A673 (cell line): ENCODE measurements at regions not wholly inside any gene's neighbourhood (a gene's known extent, or its start where the extent isn't known, plus 50 kb on each side); places are given as distances from the start of the nearest gene placed in this dataset.

Experiments used
- BruUV-seq: library from RNA; stranded (reverse); fragments of 400-500 nt; replicated peaks from 2 replicates; lab custom pipeline; 2021; lab: Mats Ljungman, UMichigan
- CTCF ChIA-PET: fragments of 300-600 bp; sonication (Branson Sonifier 250); formaldehyde crosslinking; loops from one replicate; lab custom pipeline; 2022; ENCODE audit warnings: antibody characterized with exemption; lab: Charles Lee
- POLR2A ChIA-PET: fragments of 300-600 bp; sonication (Branson Sonifier 250); formaldehyde crosslinking; loops from one replicate; lab custom pipeline; 2022; ENCODE audit warnings: antibody characterized with exemption; ENCODE audit not compliant: low non-redundant PET; lab: Charles Lee
- DNase-seq: peaks from one replicate; pipeline ENCODE4 v3.0.0-alpha.2; 2015; ENCODE audit warnings: low spot score
- H3K27ac ChIP-seq: fragments of 200-600 bp; sonication (generic); 2 replicates; pipeline ENCODE4 v1.5.1; 2016; ENCODE audit warnings: mixed run types, low read depth, mild to moderate bottlenecking, mixed read lengths, antibody characterized with exemption, low read length; ENCODE audit not compliant: poor library complexity, severe bottlenecking
- H3K27me3 ChIP-seq: fragments of 200-600 bp; sonication (generic); replicated peaks from 2 replicates; pipeline ENCODE4 v1.6.1; 2017; ENCODE audit warnings: mixed run types, low read depth, mild to moderate bottlenecking, mixed read lengths, antibody characterized with exemption, low read length; ENCODE audit not compliant: insufficient read depth, poor library complexity
- H3K36me3 ChIP-seq: fragments of 200-600 bp; sonication (generic); 2 replicates; pipeline ENCODE4 v1.6.1; 2016; ENCODE audit warnings: mixed run types, mild to moderate bottlenecking, mixed read lengths, antibody characterized with exemption, low read length; ENCODE audit not compliant: insufficient read depth, poor library complexity, severe bottlenecking
- H3K4me1 ChIP-seq: fragments of 200-600 bp; sonication (generic); 2 replicates; pipeline ENCODE4 v1.6.1; 2017; ENCODE audit warnings: mixed run types, mild to moderate bottlenecking, mixed read lengths, antibody characterized with exemption, low read length; ENCODE audit not compliant: insufficient read depth, poor library complexity, severe bottlenecking
- H3K4me3 ChIP-seq: fragments of 200-600 bp; sonication (generic); 2 replicates; pipeline ENCODE4 v1.5.1; 2016; ENCODE audit warnings: low read depth, mixed run types, mild to moderate bottlenecking, mixed read lengths, low read length; ENCODE audit not compliant: poor library complexity, severe bottlenecking
- H3K9me3 ChIP-seq: fragments of 200-600 bp; sonication (generic); 2 replicates; pipeline ENCODE4 v1.6.1; 2016; ENCODE audit warnings: mixed run types, low read depth, mild to moderate bottlenecking, mixed read lengths, antibody characterized with exemption, low read length; ENCODE audit not compliant: poor library complexity, severe bottlenecking
- CTCF ChIP-seq: fragments of 300-800, 200-600 bp; sonication (generic); conservative IDR thresholded peaks from 2 replicates; pipeline ENCODE4 v1.5.1; 2017; ENCODE audit warnings: low read depth, mild to moderate bottlenecking, antibody characterized with exemption, low read length, moderate library complexity, mixed read lengths
- EZH2 ChIP-seq: fragments of 200-600 bp; sonication (generic); IDR thresholded peaks from 2 replicates; pipeline ENCODE4 v1.6.1; 2017; ENCODE audit warnings: borderline replicate concordance, low read depth, mild to moderate bottlenecking, mixed read lengths, antibody characterized with exemption, low read length; ENCODE audit not compliant: poor library complexity, severe bottlenecking
- intact Hi-C: fragments of 100-400 bp; cut with micrococcal nuclease; formaldehyde crosslinking; loops from one replicate; pipeline ENCODE4 v1.10.0; 2022; ENCODE audit not compliant: unreplicated experiment

DNA sequence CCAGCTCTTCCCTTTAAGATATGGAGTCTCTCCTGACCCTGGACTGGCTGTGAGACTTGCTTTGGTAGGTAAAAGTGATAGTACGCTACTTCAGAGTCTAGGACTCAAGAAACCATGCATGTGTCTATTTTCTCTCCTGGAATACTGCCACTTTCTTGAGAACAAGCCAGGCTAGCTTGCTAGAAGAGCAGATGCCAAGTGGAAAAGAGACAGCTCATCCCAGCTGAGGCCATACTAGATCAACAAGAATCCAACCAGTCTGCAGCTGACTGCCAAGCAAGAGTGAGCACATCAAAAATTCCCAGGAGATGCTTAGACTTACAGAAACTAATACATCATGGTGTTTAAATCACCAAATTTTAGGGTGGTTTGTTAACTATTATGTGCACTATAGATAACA, 208.3 kb upstream of the RBMS3 start:
- no TSS peak for BruUV-seq
- no peaks in the 10 kb centered on the region for H3K27me3 ChIP-seq
- no peaks in the 10 kb centered on the region for H3K9me3 ChIP-seq
- no peaks in the 10 kb centered on the region for H3K36me3 ChIP-seq
- intact Hi-C loops = no loop called here
- ChIA-PET POLR2A (no interaction called here), CTCF (no interaction called here)
- TF ChIP-seq EZH2 = no peak
- no peak for TF ChIP-seq CTCF
- H3K4me1 ChIP-seq = no peaks in the 10 kb centered on the region
- no peak overlapping the region for H3K27ac ChIP-seq
- H3K4me3 ChIP-seq = no peak overlapping the region
- no peak for DNase-seq

GRCh38 chr3:29077356-29077755, 203.5 kb upstream of the RBMS3 start:
- no TSS peak for BruUV-seq
- intact Hi-C loops = no loop called here
- peaks cover 6% of the 10 kb centered on the region for H3K27me3 ChIP-seq
- no peak overlapping the region for H3K4me3 ChIP-seq
- POLR2A ChIA-PET = no interaction called here
- H3K4me1 ChIP-seq = no peaks in the 10 kb centered on the region
- TF ChIP-seq EZH2 (no peak), CTCF (no peak)
- H3K27ac ChIP-seq = no peak overlapping the region
- no peak for DNase-seq
- no peaks in the 10 kb centered on the region for H3K36me3 ChIP-seq
- no peaks in the 10 kb centered on the region for H3K9me3 ChIP-seq
- CTCF ChIA-PET = no interaction called here

GRCh38 chr3:29079358-29079757, 201.5 kb upstream of the RBMS3 start:
- ChIA-PET POLR2A (no interaction called here), CTCF (no interaction called here)
- no peak overlapping the region for H3K4me3 ChIP-seq
- BruUV-seq = no TSS peak
- intact Hi-C loops = no loop called here
- TF ChIP-seq EZH2 = no peak
- no peak for TF ChIP-seq CTCF
- H3K9me3 ChIP-seq = no peaks in the 10 kb centered on the region
- H3K36me3 ChIP-seq = no peaks in the 10 kb centered on the region
- no peaks in the 10 kb centered on the region for H3K4me1 ChIP-seq
- no peak for DNase-seq
- H3K27ac ChIP-seq = no peak overlapping the region
- peaks cover 6% of the 10 kb centered on the region for H3K27me3 ChIP-seq
